ENCODE measurements at regions not wholly inside any gene's neighbourhood (a gene's known extent, or its start where the extent isn't known, plus 50 kb on each side); places are given as distances from the start of the nearest gene placed in this dataset.

GRCh38 chr12:13471471-13471870 is 274.9 kb downstream of the EMP1 start:
- H3K9ac ChIP-seq: no peak overlapping the region
- no peak overlapping the region for H3K27ac ChIP-seq
- no peak overlapping the region for H3K4me3 ChIP-seq
- TF ChIP-seq Cebpa-rat (IDR thresholded peaks at IDR 0.05): no peak
- H3K9me3 ChIP-seq: no peaks in the 10 kb centered on the region
- H3K4me1 ChIP-seq: no peaks in the 10 kb centered on the region
- H4K20me1 ChIP-seq: no peaks in the 10 kb centered on the region
- no peak overlapping the region for H3K4me2 ChIP-seq
- H3K36me3 ChIP-seq: no peaks in the 10 kb centered on the region
- no peaks in the 10 kb centered on the region for H3K27me3 ChIP-seq

GRCh38 chr12:13465635-13466034 is 269.1 kb downstream of the EMP1 start:
- no peak for TF ChIP-seq Cebpa-rat (IDR thresholded peaks at IDR 0.05)
- Histone ChIP-seq H3K9me3 (no peaks in the 10 kb centered on the region), H3K36me3 (no peaks in the 10 kb centered on the region), H3K27ac (no peak overlapping the region), H4K20me1 (no peaks in the 10 kb centered on the region), H3K4me1 (no peaks in the 10 kb centered on the region), H3K27me3 (no peaks in the 10 kb centered on the region), H3K4me3 (no peak overlapping the region), H3K9ac (no peak overlapping the region), H3K4me2 (no peak overlapping the region)

- no peak for TF ChIP-seq Cebpa-rat (IDR thresholded peaks at IDR 0.05)
- no peak overlapping the region for H3K9ac ChIP-seq
- H3K4me1 ChIP-seq: no peaks in the 10 kb centered on the region
- no peak overlapping the region for H3K4me3 ChIP-seq
- H3K9me3 ChIP-seq: no peaks in the 10 kb centered on the region
- no peaks in the 10 kb centered on the region for H4K20me1 ChIP-seq
- no peak overlapping the region for H3K27ac ChIP-seq
- H3K27me3 ChIP-seq: no peaks in the 10 kb centered on the region
- H3K4me2 ChIP-seq: no peak overlapping the region
- no peaks in the 10 kb centered on the region for H3K36me3 ChIP-seq
These were observed 266.7 kb downstream of the EMP1 start for GRCh38 chr12:13463189-13463588.

GRCh38 chr12:13462450-13462849 is 265.9 kb downstream of the EMP1 start:
- H4K20me1 ChIP-seq: no peaks in the 10 kb centered on the region
- no peak for TF ChIP-seq Cebpa-rat (IDR thresholded peaks at IDR 0.05)
- H3K4me1 ChIP-seq: no peaks in the 10 kb centered on the region
- H3K9me3 ChIP-seq: no peaks in the 10 kb centered on the region
- H3K36me3 ChIP-seq: no peaks in the 10 kb centered on the region
- H3K4me3 ChIP-seq: no peak overlapping the region
- no peak overlapping the region for H3K9ac ChIP-seq
- H3K27me3 ChIP-seq: no peaks in the 10 kb centered on the region
- no peak overlapping the region for H3K27ac ChIP-seq
- H3K4me2 ChIP-seq: no peak overlapping the region

GRCh38 chr12:13455778-13456144 is 259.2 kb downstream of the EMP1 start:
- no peaks in the 10 kb centered on the region for H3K27me3 ChIP-seq
- no peak overlapping the region for H3K27ac ChIP-seq
- no peak for TF ChIP-seq Cebpa-rat (IDR thresholded peaks at IDR 0.05)

GRCh38 chr12:13454991-13455777 is 258.7 kb downstream of the EMP1 start:
- no peaks in the 10 kb centered on the region for H4K20me1 ChIP-seq
- H3K27me3 ChIP-seq: no peaks in the 10 kb centered on the region
- H3K4me1 ChIP-seq: 0 out of 2 replicates have a peak, but pooled peaks cover 8% of the 10 kb centered on the region
- H3K27ac ChIP-seq: no peak overlapping the region
- no peaks in the 10 kb centered on the region for H3K9me3 ChIP-seq
- no peaks in the 10 kb centered on the region for H3K36me3 ChIP-seq
- no peak for TF ChIP-seq Cebpa-rat (IDR thresholded peaks at IDR 0.05)
- H3K4me3 ChIP-seq: no peak overlapping the region
- no peak overlapping the region for H3K4me2 ChIP-seq
- H3K9ac ChIP-seq: no peak overlapping the region

More at GRCh38 chr12:13455778-13456144, 259.2 kb downstream of the EMP1 start:
- Histone ChIP-seq H3K4me2 (no peak overlapping the region), H3K4me3 (no peak overlapping the region), H3K9ac (no peak overlapping the region), H3K36me3 (no peaks in the 10 kb centered on the region), H4K20me1 (no peaks in the 10 kb centered on the region), H3K4me1 (0 out of 2 replicates have a peak, but pooled peaks cover 8% of the 10 kb centered on the region), H3K9me3 (no peaks in the 10 kb centered on the region)

- Histone ChIP-seq H3K27ac (no peak overlapping the region), H3K27me3 (no peaks in the 10 kb centered on the region), H4K20me1 (no peaks in the 10 kb centered on the region), H3K9me3 (no peaks in the 10 kb centered on the region), H3K4me3 (no peak overlapping the region), H3K4me2 (no peak overlapping the region), H3K36me3 (no peaks in the 10 kb centered on the region), H3K9ac (no peak overlapping the region), H3K4me1 (0 out of 2 replicates have a peak, but pooled peaks cover 8% of the 10 kb centered on the region)
- no peak for TF ChIP-seq Cebpa-rat (IDR thresholded peaks at IDR 0.05)
These were observed 256.5 kb downstream of the EMP1 start for GRCh38 chr12:13452955-13453570.

- Histone ChIP-seq H4K20me1 (no peaks in the 10 kb centered on the region), H3K36me3 (no peaks in the 10 kb centered on the region), H3K4me1 (0 out of 2 replicates have a peak, but pooled peaks cover 8% of the 10 kb centered on the region), H3K9me3 (no peaks in the 10 kb centered on the region), H3K4me3 (no peak overlapping the region), H3K27ac (no peak overlapping the region), H3K4me2 (no peak overlapping the region), H3K9ac (no peak overlapping the region), H3K27me3 (no peaks in the 10 kb centered on the region)
- TF ChIP-seq Cebpa-rat (IDR thresholded peaks at IDR 0.05): no peak
These were observed 255.2 kb downstream of the EMP1 start for GRCh38 chr12:13451776-13452175.

- H3K27ac ChIP-seq: no peak overlapping the region
- H3K36me3 ChIP-seq: no peaks in the 10 kb centered on the region
- H3K9ac ChIP-seq: no peak overlapping the region
- H4K20me1 ChIP-seq: no peaks in the 10 kb centered on the region
- H3K4me3 ChIP-seq: no peak overlapping the region
- H3K4me1 ChIP-seq: 0 out of 2 replicates have a peak, but pooled peaks cover 8% of the 10 kb centered on the region
- H3K27me3 ChIP-seq: no peaks in the 10 kb centered on the region
- H3K4me2 ChIP-seq: no peak overlapping the region
- H3K9me3 ChIP-seq: no peaks in the 10 kb centered on the region
- no peak for TF ChIP-seq Cebpa-rat (IDR thresholded peaks at IDR 0.05)
These were observed 253.9 kb downstream of the EMP1 start for GRCh38 chr12:13450231-13451080.

GRCh38 chr12:13444076-13444475 is 247.6 kb downstream of the EMP1 start:
- H3K9me3 ChIP-seq: no peaks in the 10 kb centered on the region
- no peaks in the 10 kb centered on the region for H4K20me1 ChIP-seq
- no peak overlapping the region for H3K27ac ChIP-seq
- no peak for TF ChIP-seq Cebpa-rat (IDR thresholded peaks at IDR 0.05)
- H3K9ac ChIP-seq: no peak overlapping the region
- no peaks in the 10 kb centered on the region for H3K27me3 ChIP-seq
- no peak overlapping the region for H3K4me3 ChIP-seq
- no peaks in the 10 kb centered on the region for H3K4me1 ChIP-seq
- no peak overlapping the region for H3K4me2 ChIP-seq
- H3K36me3 ChIP-seq: no peaks in the 10 kb centered on the region
